Hippocampal formation (tissue), 2 donors: ENCODE measurements at regions not wholly inside any gene's neighbourhood (a gene's known extent, or its start where the extent isn't known, plus 50 kb on each side); places are given as distances from the start of the nearest gene placed in this dataset.

Experiments used
- DNase-seq, 2 donors: peaks; one replicate each; lab custom pipeline; 2025; lab: John Stamatoyannopoulos, UW

DNA sequence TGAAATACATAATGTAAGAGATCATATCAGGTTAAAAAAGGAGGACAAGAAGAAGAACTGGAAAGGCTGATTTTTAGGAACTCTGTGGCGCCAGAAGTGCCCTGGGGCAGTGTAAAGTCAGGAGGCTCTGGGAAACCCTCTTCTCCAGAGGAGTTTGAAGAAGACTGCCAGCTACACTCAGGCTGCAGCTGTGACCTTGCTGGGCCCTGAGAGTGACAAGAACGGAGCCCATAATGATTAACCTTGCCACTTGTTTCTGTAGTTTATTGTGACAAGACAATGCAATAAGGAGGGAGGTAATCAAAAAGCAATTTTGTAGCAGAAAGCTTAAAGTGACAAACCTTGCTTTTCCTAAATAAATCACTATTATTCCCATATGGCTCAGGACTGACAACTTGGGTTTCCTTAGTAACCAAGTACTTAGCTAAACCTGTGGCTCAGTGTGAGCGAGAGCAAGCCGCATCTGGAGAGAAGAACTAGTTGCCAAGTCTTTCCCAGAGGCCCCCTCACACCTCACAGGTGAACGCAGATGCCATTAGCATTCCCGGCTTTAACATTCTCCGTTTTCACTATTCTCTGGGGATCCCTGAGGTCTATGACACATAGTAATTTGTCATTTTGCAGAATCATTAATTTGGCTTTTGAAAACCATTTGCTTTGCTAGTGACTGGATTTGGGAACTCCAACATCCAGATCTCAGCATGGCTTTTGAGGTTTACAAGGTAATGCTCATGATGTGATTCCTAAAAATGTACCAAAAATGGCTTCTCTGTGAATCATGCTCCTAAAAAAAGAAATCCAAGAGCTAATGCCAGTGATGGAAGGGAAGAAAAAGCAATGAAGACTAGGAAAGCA lies 115.9 kb downstream of the OMA1 start:
- DNase-seq = no peak

DNA sequence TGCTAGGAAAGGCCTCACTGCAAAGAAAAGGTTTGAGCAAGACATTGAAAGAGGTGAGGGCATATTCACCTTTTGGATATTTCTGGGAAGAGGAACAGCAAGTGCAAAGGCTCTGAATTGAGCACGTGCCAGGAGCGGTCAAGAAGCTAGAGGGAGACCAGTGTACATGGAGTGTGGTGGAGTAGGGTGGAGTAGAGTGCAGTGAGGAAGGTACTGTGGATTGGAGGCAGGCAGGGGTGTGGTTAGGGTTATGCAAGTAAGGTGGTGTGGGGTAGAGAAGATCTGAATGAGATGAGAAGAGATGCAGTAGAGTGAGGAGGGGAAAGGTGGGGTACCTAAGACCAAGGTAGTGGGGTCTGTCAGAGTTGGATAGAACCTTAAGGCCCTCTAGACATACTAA lies 119.6 kb downstream of the OMA1 start:
- no peak for DNase-seq

DNA sequence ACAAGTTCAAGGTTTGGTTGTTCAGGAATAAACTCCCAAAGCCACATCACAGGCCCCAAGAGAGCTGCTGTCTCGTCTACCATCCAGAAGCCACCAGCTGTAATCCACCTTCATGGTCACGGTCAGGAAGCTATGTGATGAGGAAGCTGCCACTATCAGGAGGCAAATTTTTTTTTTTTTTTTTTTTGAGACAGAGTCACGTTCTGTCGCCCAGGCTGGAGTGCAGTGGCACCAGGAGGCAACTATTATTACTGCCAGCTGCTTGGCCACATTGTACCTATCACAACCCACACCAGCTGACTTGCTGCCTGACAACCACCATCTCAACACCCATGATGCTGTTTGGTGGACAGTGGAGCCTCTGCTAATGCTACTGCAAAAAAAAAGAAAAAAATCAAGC lies 124.1 kb downstream of the OMA1 start:
- DNase-seq = no peak

DNA sequence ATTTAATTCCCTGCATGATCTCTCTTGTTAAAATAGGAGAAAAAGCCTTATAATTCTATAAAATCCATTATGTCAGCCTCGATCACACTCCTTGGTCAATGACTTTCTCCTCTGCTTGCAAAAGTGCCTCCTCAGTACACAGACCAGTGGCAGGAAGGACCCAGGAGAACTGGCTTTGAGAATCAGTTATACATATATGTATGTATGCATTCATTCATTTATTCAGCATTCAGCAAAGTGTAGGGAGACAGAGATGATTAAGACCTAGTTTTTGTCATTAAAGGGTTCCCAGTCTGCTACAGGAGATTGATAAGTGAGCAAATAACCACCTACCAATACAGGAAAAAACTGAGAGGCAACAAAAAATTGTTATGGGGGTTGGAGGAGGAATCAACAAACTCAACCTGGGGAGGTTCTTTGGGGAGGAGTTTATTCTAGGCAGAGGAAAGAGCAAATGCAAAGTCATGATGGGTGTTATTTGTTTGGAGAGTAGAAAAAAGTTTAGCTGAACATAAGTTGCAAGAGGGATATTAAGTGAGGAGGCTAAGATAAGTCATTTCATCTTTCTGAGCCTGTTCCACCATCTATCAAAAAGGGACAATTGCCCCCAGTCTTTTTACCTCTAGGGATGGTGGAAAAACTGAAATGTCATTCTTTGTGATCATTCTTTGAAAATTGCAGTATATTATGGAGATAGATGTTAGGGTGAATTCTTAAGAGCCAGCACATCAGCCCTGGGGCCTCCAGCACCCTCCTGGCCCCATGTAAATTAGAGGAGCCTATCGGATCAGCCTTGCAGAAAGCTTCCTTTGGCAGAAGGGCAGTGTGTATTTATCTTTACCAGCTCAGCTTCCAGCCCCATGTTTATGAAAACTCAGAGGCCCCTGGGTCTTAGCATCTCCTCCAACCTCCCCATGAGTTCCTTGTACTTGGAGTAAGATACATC lies 128.0 kb downstream of the OMA1 start:
- DNase-seq = no peak

DNA sequence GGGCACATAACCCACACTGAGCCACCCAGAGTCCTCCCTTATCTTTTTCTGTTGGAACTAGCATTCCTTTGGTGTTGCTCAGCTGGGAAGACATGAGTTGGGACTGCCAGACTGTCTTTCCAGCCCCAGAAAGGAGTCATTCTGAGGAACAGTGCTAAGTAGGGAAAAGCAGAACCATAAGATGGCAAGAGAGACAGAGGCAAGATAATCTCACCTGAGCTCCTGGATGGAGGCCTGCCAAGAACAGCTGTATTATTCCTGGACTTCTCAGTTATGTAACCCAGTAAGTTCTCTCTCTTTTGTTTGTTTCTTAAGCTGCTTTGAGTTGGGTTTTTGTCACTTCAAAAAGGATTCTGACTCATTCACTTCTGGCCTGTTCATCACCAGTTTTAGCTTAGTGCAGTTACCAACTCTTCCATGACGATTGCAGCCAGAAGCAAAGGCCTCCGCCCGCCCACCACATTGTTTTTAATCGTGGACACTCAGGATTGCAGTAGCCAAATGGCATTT lies 134.4 kb downstream of the OMA1 start:
- no peak for DNase-seq

DNA sequence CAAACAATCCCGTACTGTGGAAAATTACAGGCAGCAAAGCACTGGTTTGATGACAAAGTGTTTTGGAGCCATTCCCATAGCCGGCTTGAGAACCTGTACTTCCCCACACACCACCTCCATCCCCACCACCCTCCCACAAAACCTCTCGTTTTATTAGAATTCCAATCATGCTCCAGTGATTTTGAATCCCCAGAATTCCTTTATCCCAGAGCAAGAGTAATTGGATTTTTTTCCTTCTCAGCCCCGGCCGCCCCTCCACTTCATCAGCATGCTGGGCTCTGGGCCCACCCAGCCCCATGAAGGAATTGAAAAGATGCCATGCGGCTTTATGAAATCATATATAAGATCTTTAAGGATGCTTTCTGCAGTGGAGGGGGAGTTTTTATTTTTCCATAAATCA lies 136.6 kb downstream of the OMA1 start:
- DNase-seq = no peak

DNA sequence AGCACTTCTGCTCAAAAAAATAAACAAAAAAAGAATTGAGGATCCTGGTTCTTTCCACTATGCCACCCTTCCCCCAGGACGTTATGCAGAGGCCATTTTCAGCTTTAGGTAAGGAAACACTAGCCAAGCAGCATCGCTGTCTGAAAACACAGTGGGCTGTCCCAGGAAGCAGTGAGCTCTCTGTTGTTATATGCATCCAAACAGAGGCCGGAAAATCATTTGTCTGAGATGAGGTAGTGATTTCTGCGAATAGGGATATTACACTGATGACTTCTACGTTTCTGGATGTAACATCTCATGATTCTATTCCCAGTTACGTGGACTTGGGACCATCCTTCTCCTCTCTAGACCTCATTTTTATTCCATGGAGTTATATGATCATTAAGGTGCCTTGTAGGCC lies 137.2 kb downstream of the OMA1 start:
- DNase-seq = no peak

DNA sequence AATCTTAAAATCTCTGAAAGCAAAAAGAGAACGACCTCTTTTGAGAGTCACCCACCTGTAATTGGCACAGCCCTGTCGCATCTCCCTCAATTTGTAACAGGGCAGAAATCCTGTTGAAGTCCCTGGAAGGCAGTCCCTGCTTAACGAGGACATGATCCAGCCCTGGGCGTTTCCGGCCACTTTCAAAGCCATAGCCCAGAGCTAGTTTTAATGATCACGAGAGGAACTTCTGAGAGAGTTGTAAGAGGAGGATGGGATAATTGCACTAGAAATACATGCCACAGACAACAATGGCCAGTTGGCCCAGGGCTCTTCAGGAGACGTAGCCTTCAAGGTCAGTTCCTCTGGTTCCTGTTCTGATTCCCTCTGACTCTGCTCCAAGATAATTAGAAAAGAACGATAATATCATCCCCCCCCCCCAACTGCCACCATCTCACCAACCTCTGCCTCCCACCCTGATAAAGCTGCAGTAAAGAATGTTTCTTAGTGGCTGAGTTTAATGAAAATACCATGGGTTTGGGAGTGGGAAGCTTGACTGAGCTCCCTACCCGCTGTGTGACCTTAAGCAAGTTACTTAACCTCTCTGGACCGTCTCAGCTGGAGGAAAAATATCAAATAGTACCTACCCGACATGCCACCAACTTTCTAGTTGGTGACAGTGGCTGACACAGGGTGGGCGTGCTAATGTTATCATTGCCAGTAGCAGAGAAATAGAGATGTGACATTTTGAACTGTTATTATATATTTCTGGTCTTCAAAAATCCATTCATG lies 140.0 kb downstream of the OMA1 start:
- DNase-seq = no peak

DNA sequence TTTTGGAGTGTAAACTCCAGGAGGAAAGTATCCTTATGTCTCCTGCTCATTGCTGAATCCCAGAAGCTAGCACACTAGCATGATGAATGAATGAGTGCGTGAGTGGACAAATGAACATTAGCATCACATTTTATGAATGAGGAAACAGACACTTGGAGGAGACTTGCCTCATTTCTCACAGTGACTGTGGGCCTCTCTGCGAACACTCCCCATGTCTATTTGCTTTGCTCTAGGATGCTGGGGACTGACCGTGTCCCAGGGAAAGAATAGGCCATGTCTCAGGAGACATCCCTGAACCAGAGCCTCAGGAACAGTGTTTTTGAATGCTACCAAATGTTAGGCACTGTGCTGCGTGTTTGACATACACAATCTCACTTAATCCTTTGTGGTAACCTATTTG lies 140.9 kb downstream of the OMA1 start:
- no peak for DNase-seq

DNA sequence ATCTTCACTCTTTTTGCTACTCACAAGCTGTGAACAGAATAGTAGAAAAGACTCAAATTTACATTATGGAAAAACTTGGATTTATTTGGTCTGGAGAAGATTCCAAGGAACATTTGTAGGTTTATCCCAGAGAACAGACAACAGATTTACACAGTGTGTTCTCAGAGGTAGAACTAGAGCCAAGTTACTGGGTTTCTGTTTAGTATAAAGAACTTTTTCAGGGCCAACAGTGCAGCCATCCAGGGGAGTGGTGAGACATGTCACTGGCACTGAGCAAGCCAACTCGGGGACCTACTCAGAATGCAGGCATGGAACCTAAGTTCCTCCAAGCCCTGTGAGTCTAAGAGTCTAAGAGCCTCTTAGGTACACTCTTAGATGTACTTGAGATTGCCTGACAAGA lies 142.6 kb downstream of the OMA1 start:
- no peak for DNase-seq

DNA sequence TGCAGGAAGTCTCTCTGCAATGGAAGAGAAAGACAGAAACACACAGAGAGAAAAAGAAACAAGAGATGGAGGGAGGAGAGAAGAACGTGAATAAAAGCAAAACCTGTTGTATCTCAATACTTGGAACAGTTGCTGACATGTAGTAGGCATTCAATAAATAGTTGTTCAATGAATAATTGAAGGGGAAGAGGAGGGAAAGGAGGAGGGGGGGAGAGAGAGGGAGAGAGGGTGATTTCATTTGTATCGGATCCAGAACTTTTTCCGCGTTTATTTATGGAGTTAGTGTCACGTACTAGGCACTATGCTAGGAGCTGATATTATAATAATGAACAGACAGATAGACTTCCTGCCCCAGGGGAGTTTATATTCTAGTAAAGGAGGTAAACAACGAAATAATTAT lies 144.1 kb downstream of the OMA1 start:
- no peak for DNase-seq

DNA sequence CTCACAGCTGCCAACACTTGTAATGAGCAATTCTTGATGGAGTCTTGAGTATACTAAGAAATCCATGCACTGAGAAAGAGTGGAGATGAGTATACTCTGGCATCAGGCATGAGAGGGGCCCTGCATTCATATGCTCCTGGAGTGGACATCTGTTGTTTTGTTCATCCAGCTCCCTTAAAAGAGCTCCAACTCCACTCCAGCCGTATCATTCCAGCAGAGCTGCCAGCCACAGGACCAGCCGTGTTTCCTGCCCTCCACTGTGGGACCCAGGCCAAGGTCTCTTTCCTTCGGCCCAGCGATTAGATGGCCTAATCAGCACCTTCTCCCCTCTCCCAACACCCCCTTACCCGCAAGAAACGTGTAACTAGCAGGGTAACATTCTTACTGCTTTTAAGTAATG lies 144.5 kb downstream of the OMA1 start:
- DNase-seq = no peak

DNA sequence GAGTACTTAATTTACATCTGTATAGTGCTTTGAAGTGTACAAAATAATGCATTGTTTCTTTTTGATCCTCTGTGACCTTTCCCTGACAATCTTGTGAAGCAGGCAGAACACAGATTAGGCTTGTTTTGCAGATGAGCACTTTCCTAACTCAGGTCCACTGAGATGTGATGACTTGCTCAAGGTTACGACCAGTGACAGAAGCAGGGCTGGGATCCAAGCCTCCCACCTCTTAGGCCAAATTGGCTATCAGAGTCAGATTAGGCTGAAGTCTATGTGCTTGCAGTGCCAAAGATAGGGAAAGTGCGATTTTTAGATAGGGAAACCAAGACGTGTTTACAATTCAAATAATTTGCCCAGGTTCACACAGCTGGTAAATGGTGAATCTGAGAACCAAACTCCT lies 147.3 kb downstream of the OMA1 start:
- DNase-seq = no peak

DNA sequence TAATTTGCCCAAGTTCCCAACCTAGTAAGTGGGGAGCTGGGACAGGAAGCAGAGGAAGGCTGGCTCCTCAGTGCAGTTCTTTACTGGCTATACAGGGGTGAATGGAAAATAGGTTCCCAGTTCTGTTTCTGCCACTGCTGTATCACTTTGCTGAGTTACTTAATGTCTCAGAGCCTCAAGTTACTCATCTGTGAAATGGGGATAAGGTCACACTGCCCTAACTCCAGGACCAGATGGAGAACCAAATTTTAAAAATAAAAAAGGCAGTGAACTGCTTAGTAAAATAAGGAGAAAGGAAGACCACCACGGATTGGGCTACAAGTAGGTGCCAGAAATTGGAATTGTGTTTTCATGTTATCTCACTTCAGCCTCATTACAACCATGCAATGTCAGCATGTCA lies 147.8 kb downstream of the OMA1 start:
- DNase-seq = no peak

DNA sequence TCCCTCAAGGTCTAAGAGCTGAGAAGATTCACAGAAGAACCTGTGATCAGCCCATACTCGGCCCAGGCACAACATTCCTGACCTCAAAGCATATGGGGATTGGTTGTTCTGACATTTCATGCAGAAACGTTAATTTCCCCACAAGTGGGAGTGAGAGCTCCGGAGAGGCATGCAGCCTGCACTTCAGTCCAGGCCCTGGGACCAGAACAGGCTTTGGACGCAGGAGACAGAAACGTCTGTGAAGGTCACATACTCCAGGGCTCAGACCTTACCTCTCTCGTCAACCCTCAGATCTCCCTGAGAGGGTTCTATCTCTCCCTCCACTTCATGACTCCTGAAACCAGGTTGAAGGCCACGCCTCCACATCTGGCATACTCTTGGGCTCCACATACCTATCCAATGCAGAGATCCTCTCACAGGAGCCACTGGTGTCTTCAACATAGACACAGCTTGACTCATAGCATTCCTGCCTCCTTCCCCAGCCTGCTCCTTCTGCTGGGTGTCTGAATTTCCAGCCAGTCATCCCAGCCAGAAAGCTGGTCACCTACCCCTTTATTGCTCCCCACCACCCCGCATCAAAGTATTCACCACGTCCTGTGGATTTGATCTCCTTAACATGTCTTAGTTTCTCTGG lies 149.2 kb downstream of the OMA1 start:
- no peak for DNase-seq

DNA sequence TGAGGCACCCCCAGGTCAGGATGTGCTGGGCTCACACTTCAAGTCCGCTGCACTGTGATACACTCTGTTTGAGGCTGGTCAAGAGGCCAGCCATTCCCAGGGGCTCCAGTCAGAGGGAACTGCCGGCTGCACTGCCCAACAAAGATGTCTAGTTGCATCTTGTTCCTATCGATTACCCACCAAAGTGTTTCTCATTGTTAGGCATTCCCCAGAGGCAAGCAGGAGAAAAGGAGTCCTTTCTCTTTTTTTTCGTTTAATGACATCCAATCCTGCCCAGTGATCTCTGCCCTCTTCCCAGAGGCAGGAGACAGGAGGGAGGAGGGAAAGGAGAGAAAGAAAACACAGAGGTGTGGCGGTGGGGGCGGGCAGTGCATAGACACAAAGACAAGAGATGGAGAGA lies 150.4 kb downstream of the OMA1 start:
- no peak for DNase-seq

DNA sequence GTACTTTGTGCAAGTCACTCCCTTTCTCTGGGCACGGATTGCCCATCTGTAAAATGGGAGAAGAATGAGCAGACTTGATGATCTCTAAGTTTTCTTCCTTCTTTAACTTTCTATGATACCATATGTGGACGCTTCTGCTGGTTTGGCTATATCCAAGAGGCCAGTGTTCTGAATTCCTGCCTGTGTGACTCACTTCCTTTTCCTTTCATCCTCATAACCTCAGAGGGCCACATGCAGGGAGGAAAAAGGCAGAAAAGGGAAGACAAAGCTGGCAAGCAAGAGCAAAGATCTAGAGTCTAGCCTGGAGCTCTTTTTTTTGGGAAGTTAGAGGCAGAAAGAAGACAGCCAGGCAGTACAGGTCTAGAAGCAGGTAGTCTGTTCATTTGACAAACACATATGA lies 151.2 kb downstream of the OMA1 start:
- no peak for DNase-seq

DNA sequence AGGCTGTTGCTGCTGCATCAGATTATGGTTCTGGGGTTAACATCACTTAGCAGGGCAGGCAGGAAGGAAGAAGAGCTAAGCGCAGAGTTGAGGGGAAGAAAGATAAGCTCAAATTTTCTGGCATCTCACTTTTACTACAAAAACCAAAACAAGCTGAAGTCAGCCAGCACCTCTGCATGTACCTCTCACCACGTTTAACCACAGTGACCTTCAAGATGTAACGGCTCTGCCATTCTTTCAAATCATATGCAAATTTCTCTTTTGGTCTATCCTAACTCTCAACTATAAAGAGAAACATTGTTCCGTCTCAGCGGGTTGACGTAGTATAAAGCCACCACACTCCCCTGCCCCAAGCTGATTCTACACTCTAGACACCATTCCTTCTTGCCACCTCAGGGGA lies 154.4 kb downstream of the OMA1 start:
- DNase-seq = no peak

DNA sequence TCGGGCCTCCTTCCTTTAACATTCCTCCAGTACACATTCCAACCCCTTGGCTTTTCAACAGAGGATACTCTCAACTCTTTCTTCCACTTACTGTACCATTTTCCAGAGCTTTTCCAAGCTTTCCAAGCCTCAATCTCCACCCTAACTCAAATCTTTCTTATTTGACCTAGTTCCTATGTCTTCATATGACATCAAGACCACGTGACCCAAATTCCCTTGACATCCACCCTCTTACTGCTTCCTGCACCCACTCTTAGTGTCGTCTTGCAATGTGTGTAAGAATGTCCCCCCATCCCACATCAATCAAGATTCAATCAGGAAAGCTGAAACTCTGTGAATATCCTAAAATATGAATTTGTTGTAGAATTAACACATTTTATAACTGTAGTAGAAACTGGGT lies 155.0 kb downstream of the OMA1 start:
- DNase-seq = no peak

DNA sequence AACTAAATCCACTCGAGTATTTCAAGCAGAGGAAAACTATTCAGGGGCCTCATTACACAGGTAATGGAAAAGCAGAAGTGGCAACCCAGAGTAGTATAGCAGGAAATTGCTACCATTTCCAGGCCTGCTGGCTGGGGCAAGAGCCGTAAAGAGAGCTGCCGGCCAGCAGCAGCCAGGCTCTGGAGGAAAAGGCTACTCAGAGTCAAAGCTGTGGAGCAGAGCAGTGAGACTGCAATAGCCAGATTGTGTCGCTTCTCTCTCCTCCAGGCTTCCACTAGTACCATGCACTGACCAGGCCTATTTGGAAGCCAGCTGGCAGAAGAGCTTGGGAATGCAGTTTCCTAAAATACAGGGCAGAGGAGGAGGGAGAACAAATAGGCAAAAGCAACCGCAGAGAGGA lies 155.5 kb downstream of the OMA1 start:
- DNase-seq = no peak

DNA sequence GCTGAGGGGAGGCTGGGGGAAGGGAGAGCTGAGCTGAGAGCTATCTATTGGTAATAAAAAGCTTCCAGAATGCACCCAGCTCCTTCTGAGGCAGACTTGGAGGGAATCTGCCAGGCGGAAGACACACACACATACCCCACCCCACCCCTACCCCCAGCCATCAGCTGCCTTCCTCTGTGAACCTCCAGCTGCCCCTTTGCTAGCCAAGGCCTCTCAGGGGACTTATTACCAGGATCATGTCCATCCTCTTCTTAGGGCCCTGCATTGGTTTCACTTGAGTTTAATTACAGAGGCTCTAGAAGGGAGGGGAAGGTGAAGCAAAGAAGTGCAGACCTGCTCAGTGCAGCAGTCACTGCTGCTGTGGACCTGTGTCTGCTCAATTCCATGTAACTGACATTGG lies 156.4 kb downstream of the OMA1 start:
- no peak for DNase-seq

DNA sequence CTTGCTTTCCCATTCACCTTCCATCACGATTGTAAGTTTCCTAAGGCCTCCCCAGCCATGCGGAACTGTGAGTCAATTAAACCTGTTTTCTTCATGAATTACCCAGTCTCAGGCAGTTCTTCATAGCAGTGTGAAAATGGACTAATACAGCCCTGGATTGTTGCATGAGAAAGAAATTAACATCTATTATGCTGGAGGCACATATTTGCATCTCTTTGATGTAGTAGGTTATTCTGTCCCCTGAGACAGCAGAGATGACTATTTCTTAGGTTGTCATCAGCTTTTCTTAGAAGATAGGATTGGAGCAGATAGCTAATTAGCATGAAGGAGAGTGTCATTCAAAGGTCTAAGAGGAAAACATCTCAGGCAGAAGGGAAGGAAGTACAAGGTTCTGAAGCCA lies 166.2 kb downstream of the OMA1 start:
- DNase-seq = no peak
